Ovary (tissue), 7 donors: ENCODE measurements at regions not wholly inside any gene's neighbourhood (a gene's known extent, or its start where the extent isn't known, plus 50 kb on each side); places are given as distances from the start of the nearest gene placed in this dataset.

Experiments used
- DNase-seq, 5 donors: peaks; one replicate each; pipeline ENCODE4 v3.0.0-alpha.2; 2019 to 2020
- H3K27ac ChIP-seq, 2 donors: fragments of 200-600 bp; one replicate each; pipeline versions ENCODE4 v1.5.1 to v1.8.0; 2019 to 2022
- H3K27me3 ChIP-seq: fragments of 200-600 bp; one replicate; pipeline ENCODE4 v1.8.0; 2022
- H3K36me3 ChIP-seq: fragments of 200-600 bp; sonication (generic); one replicate; pipeline ENCODE4 v1.5.1; 2019
- H3K4me1 ChIP-seq: one replicate; pipeline ENCODE4 v1.8.1; 2013; ENCODE audit warnings: mild to moderate bottlenecking, moderate library complexity; ENCODE audit not compliant: insufficient read depth
- H3K4me3 ChIP-seq: fragments of 200-600 bp; sonication (generic); one replicate; pipeline ENCODE4 v1.5.1; 2017
- H3K9me3 ChIP-seq, 2 donors: fragments of 200-600 bp in 1 of 2; sonication (generic) in 1 of 2; one replicate each; pipeline versions ENCODE4 v1.5.1 to v1.8.1; 2013 to 2019; ENCODE audit warnings: mild to moderate bottlenecking in 1 of 2, moderate library complexity in 1 of 2
- EP300 ChIP-seq: sonication (generic); formaldehyde crosslinking; IDR thresholded peaks from one replicate; pipeline ENCODE4 v1.6.1; 2017; ENCODE audit warnings: antibody characterized with exemption
- POLR2A ChIP-seq: fragments of 450-650 bp; IDR thresholded peaks from one replicate; pipeline ENCODE4 v1.6.1; 2017; ENCODE audit warnings: antibody characterized with exemption, mild to moderate bottlenecking, moderate library complexity
- whole genome bisulfite sequencing, 3 donors: extraction: QIAGEN DNeasy Blood & Tissue Kit in 1 of 3; methylation state at CpG; one replicate each; pipeline versions ENCODE4 v1.1.5 to v1.1.7; 2013 to 2017; 5-methylcytosine and 5-hydroxymethylcytosine counted together
- intact Hi-C, 4 donors: fragments of 100-400 bp; cut with DNase I; formaldehyde crosslinking; loops; one replicate each; pipeline versions ENCODE4 v1.11.0 to v1.15.1; 2022 to 2023
- TF ChIP-seq, protein P1 (sequence below), 3 donors: fragments of 450-650 bp in 2 of 3; fragments of 200-600 bp in 1 of 3; IDR thresholded peaks; one replicate each; pipeline versions ENCODE4 v1.5.1 to v1.8.0; 2016 to 2022; ENCODE audit warnings: antibody characterized with exemption in 3 of 3, mild to moderate bottlenecking in 1 of 3
- donor health status: DM: no; HTN: no; CAD: no; lungs with moderate emphysema.
- donor health status: DM: no; HTN: no; CAD: no.
- donor health status: Bipolar disorder and iron deficiency.
- donor health status: DM: no; HTN: no; CAD: no.
- donor health status: DM: yes; HTN: yes; CAD: no.

- H3K27me3 ChIP-seq = no peaks in the 10 kb centered on the region
- no peak overlapping the region for H3K4me3 ChIP-seq
- H3K27ac ChIP-seq = no peak overlapping the region
- intact Hi-C loops = no loop called here
- no peak for DNase-seq
- no peaks in the 10 kb centered on the region for H3K9me3 ChIP-seq
- H3K36me3 ChIP-seq = no peaks in the 10 kb centered on the region
- H3K4me1 ChIP-seq = no peaks in the 10 kb centered on the region
- 62 to 70% (median 67%) methylated on average over 3 of the region's 3 CpGs for WGBS, 3 donors
- TF ChIP-seq POLR2A (no peak), EP300 (no peak)
- TF ChIP-seq, protein P1, sequence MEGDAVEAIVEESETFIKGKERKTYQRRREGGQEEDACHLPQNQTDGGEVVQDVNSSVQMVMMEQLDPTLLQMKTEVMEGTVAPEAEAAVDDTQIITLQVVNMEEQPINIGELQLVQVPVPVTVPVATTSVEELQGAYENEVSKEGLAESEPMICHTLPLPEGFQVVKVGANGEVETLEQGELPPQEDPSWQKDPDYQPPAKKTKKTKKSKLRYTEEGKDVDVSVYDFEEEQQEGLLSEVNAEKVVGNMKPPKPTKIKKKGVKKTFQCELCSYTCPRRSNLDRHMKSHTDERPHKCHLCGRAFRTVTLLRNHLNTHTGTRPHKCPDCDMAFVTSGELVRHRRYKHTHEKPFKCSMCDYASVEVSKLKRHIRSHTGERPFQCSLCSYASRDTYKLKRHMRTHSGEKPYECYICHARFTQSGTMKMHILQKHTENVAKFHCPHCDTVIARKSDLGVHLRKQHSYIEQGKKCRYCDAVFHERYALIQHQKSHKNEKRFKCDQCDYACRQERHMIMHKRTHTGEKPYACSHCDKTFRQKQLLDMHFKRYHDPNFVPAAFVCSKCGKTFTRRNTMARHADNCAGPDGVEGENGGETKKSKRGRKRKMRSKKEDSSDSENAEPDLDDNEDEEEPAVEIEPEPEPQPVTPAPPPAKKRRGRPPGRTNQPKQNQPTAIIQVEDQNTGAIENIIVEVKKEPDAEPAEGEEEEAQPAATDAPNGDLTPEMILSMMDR (IDR thresholded peaks at IDR 0.05) = no peak
Measured at GRCh38 chr16:63057341-63057740, 1021.1 kb upstream of the CDH8 start.

GRCh38 chr16:63050391-63050790 is 1014.2 kb upstream of the CDH8 start:
- WGBS, 3 donors = 87 to 90% (median 88%) methylated on average over 1 of the region's 1 CpG
- intact Hi-C loops = no loop called here
- TF ChIP-seq EP300 (no peak), POLR2A (no peak)
- TF ChIP-seq, protein P1 (IDR thresholded peaks at IDR 0.05) = no peak
- DNase-seq = no peak
- no peaks in the 10 kb centered on the region for H3K27me3 ChIP-seq
- H3K27ac ChIP-seq = no peak overlapping the region
- no peak overlapping the region for H3K4me3 ChIP-seq
- no peaks in the 10 kb centered on the region for H3K36me3 ChIP-seq
- H3K9me3 ChIP-seq = no peaks in the 10 kb centered on the region
- H3K4me1 ChIP-seq = no peaks in the 10 kb centered on the region

- no peaks in the 10 kb centered on the region for H3K9me3 ChIP-seq
- no peaks in the 10 kb centered on the region for H3K36me3 ChIP-seq
- no peak overlapping the region for H3K27ac ChIP-seq
- no peak for DNase-seq
- H3K27me3 ChIP-seq = no peaks in the 10 kb centered on the region
- TF ChIP-seq, protein P1 (IDR thresholded peaks at IDR 0.05) = no peak
- TF ChIP-seq EP300 = no peak
- no peak for TF ChIP-seq POLR2A
- H3K4me3 ChIP-seq = no peak overlapping the region
- intact Hi-C loops = no loop called here
- no peaks in the 10 kb centered on the region for H3K4me1 ChIP-seq
- WGBS, 3 donors = 49 to 52% (median 50%) methylated on average over 7 of the region's 7 CpGs
Measured at GRCh38 chr16:63038397-63039106, 1002.3 kb upstream of the CDH8 start.

DNA sequence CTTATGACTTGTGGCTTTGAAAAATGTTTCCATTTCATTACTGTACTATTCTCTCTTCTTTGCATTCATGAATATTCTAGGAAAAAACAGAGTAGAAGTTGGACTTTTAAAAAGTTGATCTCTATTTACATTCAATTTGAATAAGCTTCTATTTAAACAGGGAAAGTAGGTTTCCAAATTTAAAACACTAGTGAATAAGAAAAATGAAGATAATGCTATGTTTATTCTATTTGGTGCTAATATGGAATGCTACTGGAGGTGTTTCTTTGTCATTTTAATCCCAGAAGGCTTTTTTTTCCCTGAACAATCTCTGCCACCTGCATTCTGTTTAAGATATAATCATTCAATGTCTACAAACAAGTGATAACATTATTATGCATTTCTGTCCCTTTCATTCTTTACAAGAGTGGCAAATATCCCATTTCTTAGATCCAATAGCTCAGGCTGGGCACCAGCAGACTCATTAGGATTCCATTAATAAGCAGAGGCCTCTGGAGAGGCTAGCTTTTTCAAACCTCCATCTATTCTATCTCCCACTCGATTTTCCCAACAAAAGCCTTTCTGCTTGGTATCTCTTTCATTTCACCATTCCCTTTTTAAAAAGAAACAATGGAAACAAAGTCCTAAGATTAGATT is 1001.6 kb upstream of the CDH8 start:
- Histone ChIP-seq H3K27ac (no peak overlapping the region), H3K4me3 (no peak overlapping the region), H3K4me1 (no peaks in the 10 kb centered on the region), H3K36me3 (no peaks in the 10 kb centered on the region), H3K9me3 (no peaks in the 10 kb centered on the region), H3K27me3 (no peaks in the 10 kb centered on the region)
- TF ChIP-seq, protein P1 (IDR thresholded peaks at IDR 0.05) = no peak
- no peak for TF ChIP-seq POLR2A
- TF ChIP-seq EP300 = no peak
- intact Hi-C loops = no loop called here
- 26 to 40% (median 35%) methylated on average over 1 of the region's 1 CpG for WGBS, 3 donors
- no peak for DNase-seq
